Lung microvascular endothelial cell (primary cell): ENCODE measurements at regions not wholly inside any gene's neighbourhood (a gene's known extent, or its start where the extent isn't known, plus 50 kb on each side); places are given as distances from the start of the nearest gene placed in this dataset.

Source experiments
- DNase-seq, 2 donors: peaks; one replicate each; pipeline versions ENCODE4 v3.0.0 to v3.0.0-alpha.2; 2010; ENCODE audit warnings: low read depth in 2 of 2

DNA sequence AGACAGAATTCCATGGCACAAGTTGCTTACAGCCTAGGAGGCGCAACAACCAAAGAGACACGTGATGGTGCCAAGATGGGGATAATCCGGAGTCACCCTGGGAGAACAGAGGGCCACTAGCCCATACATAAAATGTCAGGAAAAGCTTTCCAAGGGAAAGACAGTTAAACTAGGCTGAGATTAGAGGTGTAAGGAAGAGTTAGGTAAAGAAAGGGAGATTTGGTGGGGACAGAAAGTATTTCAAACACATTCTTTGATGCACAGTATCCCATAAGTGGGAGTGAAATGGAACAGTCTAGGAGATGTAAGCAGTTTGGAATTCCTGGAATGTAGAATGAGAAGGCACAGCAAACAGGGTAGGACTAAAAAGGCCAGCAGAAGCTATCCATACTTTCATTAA is 860.9 kb upstream of the LCORL start:
- DNase-seq: no peak

DNA sequence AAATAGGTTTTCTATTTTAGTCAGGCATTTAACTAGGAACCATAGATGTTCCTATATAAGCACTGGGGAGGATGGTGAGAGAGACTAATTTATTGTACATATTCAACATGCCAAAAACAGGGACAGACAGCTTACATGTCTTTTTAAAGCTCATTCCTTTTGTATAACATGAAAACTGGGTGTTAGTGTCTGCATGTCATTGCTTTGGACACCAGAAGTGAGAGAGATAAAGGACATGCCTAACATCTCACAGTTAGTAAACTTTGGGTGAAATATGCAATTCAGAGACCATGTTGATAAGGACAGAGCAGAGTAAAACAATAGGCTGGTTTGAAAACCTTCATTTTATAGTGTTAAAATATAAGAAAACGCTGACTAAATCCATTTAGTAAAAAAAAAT is 860.0 kb upstream of the LCORL start:
- no peak for DNase-seq

DNA sequence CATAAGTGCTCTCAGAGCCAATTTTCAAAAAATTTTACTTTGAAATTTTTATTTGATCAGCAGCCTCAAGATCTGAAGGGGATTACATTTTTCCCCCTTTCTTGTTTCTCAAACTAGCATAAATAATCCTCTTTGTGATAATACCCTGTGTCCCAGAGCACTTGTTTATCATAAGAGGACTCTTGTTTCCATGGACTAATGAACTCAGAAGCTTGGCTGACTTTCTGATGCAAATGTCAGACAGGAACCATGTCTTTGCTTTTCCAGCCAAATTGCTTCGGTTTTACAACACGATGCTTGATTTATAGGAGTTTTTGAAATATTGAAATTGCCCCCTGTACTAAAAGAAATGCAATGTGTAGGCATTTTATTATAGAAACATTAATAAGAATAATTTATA is 859.3 kb upstream of the LCORL start:
- no peak for DNase-seq

DNA sequence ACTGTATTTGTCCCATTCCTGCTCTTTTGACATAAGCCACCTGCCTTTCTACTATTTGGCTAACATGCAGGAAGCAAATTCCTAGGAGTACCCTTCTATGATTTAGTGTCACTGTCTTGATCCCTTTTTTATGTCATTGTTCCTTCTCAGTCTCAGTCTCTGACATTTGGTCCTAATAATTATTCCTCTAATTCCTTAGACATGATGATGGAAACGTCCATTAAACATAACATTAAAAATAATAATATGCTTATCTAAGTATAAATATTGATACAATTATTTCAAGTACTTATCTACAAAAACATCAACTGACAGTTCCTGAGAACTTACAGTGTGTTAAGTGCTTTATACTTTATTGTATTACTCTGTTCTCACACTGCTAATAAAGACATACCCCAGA is 857.0 kb upstream of the LCORL start:
- no peak for DNase-seq

DNA sequence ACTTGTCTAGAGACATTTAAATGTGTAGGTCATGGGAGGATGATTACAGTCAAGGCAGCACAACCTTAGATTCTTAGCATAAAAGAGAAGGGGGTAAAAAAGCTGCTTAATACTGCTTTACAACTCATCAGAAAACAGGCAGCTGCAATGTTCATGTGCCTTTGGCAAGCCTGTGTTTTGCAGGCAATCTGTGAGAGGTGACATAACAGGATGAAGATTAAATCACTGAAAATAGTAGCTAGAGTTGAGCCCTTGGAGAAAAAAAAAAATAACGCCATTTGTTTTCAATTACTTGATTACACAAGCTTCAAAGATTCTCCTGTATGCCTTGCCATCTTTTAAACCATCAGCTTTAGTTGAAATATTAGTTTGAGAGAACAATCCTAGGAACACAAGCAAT is 847.6 kb upstream of the LCORL start:
- no peak for DNase-seq

DNA sequence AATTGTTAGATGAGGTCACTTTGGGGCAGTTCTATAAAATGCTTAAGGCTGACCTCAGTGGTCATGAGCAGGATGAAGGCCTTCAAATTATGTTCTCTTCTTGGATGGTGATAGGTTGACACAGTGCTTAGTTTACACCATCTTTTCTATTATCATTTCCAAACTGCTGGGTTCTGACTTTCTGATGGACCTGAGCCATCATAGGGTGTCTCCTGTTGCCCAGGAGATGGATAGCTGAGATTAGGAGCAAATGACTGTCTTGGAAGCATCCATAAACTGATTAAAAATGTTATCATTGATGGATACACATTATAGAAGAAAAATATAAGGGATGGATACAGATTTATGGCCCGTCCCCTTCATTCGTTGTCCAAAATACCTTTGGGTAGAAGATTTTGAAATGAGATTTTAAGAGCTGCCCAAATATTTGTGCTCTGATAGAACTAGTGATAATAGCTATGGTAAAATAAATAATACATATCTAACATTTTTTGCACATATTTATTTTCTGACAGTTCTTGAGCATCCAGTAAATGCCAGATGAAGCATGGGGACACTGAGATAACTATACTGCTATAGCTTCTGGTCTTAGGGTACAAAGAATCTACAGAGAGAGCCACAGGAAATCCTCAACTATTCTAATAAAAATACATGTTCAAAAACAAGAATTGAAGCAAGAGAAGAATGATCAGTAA is 839.4 kb upstream of the LCORL start:
- DNase-seq: no peak

DNA sequence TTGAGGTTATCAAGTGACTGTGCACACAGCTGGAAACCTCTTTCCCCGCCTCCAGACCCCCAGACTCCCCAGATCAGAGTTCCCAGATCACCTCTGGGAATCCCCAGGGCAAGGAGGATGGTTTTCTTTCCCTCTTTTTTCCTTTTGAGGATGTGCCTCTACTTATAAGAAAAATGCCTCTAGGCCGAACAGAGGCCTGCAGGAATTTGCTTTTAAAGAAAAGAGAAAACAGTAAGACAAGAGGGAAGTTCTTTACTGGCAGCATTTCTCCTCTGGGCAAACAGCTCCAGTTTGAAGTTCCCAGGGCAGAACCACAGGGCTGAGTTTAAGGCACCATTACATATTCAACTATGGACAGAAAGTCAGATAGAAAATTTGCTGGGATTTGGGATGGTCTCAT is 837.9 kb upstream of the LCORL start:
- no peak for DNase-seq

DNA sequence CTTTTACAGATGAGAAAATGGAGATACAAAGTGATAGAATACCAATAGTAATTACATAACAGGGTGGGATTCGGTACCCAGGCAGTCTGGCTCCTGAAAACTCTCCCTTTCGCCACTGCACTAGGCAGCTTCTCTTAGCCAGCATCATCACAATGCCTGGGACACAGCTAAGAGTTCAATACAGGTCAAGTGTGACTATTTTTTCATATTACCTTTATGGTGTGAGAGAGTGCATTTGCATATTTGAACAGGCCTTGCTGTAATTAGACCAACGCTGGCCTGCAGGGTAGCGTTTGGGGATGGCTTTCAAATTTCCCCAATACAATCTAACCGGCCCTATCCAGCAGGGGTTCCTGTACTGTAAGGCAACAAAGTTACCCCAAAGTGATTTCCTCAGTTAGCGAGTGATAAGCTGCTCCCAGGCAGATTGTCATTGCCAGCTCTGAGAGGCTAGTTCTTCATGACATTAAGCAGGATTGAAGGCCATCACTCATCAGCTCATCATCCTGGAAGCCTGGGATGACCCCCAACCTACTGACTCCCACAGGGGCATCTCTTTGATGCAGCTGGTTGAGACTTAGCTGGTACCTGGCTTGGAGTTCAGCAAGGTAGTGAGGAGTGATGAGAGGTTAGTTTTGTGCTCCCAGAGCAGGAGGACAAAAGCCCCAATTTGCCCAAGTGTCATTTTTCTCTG is 836.8 kb upstream of the LCORL start:
- DNase-seq: no peak

DNA sequence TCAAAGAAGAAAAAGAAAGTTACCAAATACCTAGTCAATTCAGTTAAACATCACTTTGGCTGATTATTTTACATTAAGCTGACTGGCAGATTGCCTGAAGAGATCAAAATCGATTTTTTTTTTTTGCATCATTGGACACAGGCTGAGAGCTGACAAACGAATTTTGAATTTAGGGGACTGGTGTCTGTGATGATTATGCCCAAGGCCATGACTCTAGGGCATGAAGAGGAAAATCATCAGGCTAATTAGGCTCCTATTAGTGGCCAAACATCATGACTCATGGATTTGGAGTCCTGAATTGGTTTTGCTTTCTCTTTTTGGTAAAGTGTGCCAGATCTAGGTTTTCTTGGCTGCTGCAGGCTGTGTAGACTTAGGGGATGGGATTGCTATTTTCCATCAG is 829.3 kb upstream of the LCORL start:
- DNase-seq: no peak

DNA sequence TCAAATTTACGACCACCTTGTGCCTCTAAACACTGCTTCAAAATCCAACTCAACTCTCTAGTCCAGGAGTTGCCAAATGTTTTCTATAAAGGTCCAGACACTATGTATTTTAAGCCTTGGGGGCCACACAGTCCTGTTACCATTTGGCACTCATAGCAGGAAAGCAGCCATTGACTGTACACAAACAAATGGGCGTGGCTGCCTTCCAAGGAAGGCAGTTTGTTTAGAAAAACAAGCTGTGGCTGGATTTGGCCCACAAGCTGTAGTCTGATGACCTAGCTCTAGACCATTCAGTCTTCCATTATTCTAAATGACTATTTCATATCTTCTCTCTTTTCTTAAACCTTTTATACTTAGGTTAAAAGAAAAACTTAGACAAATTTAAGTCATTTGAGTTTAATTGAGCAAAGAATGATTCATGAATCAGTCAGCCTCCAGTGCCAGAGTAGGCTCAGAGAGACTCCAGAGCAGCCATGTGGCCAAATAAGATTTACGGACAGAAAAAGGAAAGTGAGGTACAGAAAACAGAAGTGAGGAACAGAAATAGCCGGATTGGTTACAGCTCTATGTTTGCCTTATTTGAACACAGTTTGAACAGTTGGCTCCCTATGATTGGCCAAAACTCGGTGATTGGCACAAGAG is 825.8 kb upstream of the LCORL start:
- DNase-seq: no peak

DNA sequence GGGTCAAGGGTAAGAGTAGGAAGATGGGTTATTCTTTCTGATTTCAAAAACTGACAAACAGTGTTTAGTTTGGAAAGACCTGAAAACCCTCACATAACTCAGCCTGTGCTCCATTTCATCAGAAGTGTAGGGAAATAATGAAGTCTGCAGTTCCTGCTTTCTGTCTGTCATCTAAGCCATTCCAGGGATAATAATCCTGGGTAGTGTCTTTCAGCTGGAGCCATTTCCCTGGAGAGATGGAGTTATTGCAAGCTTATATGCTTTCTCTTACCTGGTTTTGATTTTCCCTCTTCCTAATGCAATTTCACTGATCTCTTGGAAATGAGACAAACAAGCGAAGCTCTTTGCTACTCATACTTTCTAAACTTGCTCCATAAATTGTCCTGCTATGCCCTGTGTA is 824.8 kb upstream of the LCORL start:
- DNase-seq: no peak

DNA sequence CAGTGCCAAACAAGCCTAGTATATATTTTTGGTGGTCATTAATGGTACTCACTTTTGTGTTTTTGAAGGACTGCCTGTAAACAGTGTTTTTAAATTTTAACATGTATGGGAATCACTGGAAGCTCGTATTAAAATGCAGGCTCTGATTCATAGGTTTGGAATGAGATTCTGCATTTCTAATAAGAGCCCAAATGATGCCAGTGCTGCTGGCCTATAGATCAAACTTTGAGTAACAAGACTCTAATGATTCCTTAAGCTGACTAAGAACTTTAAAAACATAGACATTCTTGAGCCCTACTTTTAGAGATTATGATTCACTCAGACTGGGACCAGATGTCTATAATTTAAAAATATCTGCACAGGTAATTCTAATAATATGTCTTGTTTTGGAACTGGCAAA is 823.2 kb upstream of the LCORL start:
- DNase-seq: no peak

DNA sequence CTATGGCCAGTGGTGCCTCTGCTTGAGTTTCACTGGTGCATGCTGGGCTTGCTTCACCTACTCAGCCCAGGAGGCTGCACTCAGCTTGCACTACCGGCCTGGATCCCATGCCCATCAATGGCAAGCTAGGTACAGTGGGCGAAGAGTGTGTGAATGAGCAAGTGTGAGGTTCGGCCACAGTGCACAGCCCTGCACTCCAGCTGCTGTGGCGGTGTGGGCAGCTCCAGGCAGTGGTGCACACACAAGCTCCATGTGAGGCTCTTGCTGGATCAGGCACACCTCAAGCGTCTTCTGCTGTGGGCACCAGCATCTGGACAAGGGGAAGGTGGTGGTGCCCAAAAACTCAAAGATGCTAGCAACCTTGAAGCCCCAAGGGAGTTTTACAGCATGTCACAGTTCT is 820.9 kb upstream of the LCORL start:
- DNase-seq: no peak

DNA sequence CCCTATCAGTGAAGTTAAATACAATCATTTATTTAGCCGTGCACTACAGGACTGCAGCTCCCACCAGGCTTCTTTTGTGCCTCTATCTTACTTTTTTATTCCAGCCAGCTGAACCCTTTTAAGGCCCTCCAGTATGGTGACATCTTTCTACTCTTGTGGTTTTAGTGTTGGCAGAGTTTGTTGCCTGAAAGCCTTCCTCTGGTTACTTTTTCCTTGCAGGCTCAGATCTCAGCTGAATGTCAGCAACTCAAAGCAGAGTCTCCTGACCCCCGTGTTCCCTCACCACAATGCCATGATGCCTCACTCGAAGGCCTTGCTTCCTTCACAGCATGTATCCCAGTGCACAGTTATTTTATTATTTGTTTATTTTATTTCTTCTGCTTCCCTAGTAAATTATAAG is 818.9 kb upstream of the LCORL start:
- DNase-seq: no peak

DNA sequence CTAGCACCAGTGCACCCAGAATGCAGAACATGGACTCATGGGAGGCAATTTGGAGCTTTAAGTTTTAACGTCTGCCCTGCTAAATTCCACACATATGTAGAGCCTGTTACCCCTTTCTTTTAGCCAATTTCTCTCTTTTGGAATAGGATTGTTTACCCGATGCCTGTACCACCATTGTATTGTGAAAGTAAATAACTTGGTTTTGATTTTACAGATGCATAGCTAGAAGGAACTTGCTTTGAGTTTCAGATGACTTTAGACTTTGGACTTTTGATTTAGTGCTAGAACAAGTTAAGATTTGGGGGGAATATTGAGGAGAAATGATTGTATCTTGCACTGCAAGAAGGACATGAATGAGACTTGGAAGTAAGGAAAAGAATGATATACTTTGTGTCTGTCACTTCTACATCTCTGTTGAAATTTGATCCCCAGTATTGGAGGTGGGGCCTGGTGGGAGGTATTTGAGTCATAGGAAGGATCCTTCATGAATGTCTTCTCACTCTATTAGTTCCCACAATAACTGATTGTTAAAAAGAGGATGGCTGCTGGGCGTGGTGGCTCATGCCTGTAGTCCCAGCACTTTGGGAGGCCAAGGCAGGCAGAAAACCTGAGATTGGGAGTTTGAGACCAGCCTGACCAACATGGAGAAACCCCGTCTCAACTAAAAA is 794.8 kb upstream of the LCORL start:
- DNase-seq: no peak

DNA sequence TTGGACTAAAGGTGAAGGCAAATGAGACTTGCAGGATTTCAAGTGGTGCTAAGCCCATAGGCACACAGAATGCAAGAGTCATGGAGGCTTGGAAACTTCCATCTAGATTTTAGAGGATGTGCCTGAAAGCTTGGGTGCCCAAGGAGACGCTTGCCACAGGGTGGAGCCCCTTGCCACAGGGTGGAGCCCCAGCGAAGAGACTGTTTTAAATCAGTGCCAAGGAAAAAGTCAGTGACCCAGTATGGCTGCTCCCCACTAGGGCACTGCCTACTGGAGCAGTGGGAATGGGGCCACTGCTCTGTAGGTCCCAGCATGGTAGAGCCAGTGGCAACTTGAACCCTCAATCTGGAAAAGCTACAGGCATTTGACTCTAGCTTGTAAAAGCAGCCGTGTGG is 794.2 kb upstream of the LCORL start:
- DNase-seq: no peak

DNA sequence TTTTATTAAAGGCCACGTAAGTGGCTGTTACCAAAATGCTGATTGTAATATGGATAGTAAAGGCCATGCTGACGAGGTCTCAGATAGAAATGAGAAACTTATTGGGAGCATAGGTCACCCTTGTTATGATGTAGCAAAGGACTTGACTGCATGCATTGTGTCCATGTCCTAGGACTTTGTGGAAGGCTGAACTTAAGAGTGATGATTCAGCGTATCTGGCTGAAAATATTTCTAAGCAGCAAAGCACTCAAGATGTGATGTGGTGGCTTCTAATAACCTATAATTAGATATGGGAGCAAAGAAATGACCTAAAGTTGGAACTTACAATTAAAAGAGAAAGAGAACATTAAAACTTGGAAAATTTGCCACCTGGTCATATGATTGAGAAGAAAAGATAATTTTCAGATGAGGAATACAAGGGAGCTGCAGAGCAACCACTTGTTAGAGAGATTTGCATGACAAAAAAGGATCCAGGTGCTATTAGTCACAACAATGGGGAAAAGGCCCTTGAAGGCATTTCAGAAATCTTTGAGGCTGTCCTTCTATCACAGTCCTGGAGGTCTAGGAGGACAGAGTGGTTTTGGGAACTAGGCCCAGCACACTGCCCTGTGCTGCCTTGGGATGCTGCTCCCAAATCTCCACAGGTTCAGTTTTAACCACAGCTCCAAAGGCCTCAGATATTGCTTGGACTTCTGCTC is 793.7 kb upstream of the LCORL start:
- DNase-seq: no peak

DNA sequence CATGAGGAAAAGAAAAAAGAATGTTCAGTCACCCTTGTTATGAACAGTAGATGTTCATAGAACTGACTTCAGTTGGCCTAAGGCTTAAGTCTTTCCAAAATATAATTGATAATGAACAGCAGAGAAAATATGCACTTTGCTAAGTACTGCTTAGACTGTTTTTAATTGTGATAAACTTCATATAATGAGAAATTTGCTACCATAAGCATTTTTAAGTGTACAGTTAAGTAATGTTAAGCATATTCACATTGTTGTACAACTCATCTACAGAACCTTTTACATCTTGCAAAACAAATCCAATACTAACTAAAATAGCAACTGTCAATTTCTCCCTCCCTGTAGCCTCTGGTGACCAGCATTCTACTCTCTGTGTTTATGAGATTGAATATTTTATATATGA is 792.2 kb upstream of the LCORL start:
- no peak for DNase-seq

DNA sequence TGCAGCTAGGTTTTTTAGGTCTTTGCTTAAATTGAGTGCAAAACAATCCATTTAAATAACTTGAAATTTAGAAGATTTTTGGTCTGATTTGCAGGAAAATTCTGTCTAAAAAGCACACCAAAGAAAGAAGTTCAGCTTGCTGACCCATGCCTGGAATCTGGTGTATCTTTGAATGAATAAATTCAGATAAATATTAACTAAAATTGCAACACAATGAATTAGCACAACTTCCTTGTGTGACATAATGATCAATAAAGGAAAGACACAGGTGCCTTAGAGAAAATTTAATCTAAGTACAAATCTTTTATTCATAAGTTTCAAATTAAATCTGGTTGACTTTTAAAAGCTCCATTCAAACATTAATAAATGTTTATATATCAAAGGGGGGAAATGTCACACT is 791.5 kb upstream of the LCORL start:
- no peak for DNase-seq

DNA sequence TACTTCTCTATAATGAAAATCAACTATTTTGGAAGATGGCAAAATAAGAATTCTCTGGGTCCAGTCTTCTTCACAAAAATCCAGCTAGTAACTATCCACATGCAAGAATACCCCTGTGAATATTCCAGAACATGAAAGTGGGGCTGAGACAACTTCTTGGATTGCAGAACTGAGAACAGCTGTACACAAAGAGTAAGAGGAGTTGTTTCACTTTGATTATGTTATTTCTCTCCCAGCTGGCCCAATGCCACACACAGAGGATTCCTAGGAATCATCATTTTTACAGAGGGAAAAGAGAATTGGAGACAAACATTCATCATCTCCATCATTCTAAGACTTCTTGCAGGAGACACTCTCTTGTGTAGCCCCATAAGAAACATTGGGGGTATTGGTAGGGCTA is 782.2 kb upstream of the LCORL start:
- DNase-seq: no peak

DNA sequence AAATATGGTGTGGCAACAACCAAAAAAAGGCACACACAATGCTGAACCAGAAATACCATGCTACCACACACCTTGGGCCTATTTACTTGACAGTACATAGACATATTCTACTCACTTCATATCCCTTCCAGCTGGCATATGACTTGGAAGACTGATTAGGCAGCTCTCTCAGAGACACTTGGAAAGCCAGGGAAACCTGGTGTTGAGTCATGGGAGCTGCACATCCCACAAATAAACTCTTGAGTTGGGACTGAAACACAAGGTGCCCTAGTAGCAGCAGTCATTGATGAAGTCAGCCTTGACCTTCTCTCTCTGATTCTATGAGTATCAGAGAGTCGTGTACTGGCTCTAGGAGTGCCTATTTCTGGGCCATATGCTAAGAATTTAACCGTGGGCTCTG is 776.6 kb upstream of the LCORL start:
- DNase-seq: no peak

DNA sequence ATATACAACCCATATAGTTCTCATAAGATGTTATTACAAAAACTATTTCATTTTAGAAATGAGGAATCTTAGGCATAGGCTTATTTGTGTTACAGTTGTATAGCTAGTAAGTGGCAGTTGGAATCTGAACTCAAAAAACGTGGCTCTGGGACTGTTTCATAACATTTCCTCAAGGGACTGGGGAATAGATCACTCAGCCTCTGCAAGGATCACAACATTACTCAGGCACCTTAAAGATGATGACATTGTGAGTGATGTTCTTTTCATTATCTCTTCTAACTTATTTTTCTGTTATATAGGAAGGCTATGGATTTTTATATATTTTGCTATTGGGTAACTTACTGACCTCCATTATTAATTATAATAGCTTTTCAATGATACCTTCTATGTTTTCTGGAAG is 774.2 kb upstream of the LCORL start:
- DNase-seq: no peak
